Osteocyte (in vitro differentiated cells): ENCODE measurements at regions not wholly inside any gene's neighbourhood (a gene's known extent, or its start where the extent isn't known, plus 50 kb on each side); places are given as distances from the start of the nearest gene placed in this dataset.

Source experiments
- DNase-seq: peaks from one replicate; pipeline ENCODE4 v3.0.0; 2021; ENCODE audit warnings: mixed read lengths; ENCODE audit not compliant: unreplicated experiment; ENCODE audit errors: extremely low spot score
- H3K27ac Mint-ChIP-seq: one replicate; pipeline ENCODE4 v1.8.0; 2021; ENCODE audit warnings: mild to moderate bottlenecking, mixed read lengths; ENCODE audit not compliant: unreplicated experiment
- H3K27me3 Mint-ChIP-seq: one replicate; pipeline ENCODE4 v1.8.0; 2021; ENCODE audit warnings: mixed read lengths; ENCODE audit not compliant: unreplicated experiment
- H3K36me3 Mint-ChIP-seq: one replicate; pipeline ENCODE4 v1.8.0; 2021; ENCODE audit warnings: mixed read lengths; ENCODE audit not compliant: unreplicated experiment
- H3K4me1 Mint-ChIP-seq: one replicate; pipeline ENCODE4 v1.8.0; 2021; ENCODE audit warnings: mixed read lengths; ENCODE audit not compliant: unreplicated experiment
- H3K4me3 Mint-ChIP-seq: one replicate; pipeline ENCODE4 v1.8.0; 2021; ENCODE audit warnings: mild to moderate bottlenecking, moderate library complexity, mixed read lengths; ENCODE audit not compliant: unreplicated experiment
- H3K9me3 Mint-ChIP-seq: one replicate; pipeline ENCODE4 v1.8.0; 2021; ENCODE audit warnings: mixed read lengths; ENCODE audit not compliant: unreplicated experiment
- CTCF ChIP-seq: fragments of 200-600 bp; sonication (generic); IDR thresholded peaks from 2 replicates; pipeline ENCODE4 v1.5.0; 2021; ENCODE audit warnings: antibody characterized with exemption, mild to moderate bottlenecking, moderate library complexity

GRCh38 chr3:151630938-151631441 lies 102.7 kb upstream of the AADACL2 start:
- no peak overlapping the region for H3K27ac Mint-ChIP-seq
- no peak for DNase-seq
- H3K9me3 Mint-ChIP-seq, result peaks cover 9% of the 10 kb centered on the region
- H3K27me3 Mint-ChIP-seq, result no peaks in the 10 kb centered on the region
- TF ChIP-seq CTCF, result no peak
- no peaks in the 10 kb centered on the region for H3K36me3 Mint-ChIP-seq
- H3K4me1 Mint-ChIP-seq, result peaks cover 10% of the 10 kb centered on the region
- no peak overlapping the region for H3K4me3 Mint-ChIP-seq

- Mint-ChIP-seq H3K4me3 (no peak overlapping the region), H3K9me3 (peaks cover 3% of the 10 kb centered on the region), H3K27ac (no peak overlapping the region), H3K36me3 (no peaks in the 10 kb centered on the region), H3K27me3 (peaks cover 4% of the 10 kb centered on the region), H3K4me1 (peaks cover 10% of the 10 kb centered on the region)
- no peak for DNase-seq
- TF ChIP-seq CTCF, result no peak
These were observed 103.7 kb upstream of the AADACL2 start for GRCh38 chr3:151630035-151630434.

DNA sequence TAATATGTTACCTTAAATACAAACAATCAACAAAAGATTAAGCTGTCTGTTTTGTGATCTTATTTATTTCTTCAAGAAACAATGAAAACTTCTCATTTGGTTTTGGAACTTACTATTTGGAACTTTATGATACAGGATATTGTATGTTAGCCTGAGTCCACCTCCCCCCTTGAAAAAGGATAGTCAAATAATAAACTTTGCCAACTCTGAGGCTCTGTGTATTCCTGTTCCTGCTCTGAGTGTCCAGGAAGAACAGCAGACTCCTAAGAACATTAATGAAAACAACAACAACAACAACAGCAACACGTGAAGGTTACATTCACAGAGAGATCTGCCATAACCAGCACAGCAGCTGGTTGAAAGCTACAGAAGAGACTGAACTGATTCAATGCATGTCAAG lies 108.1 kb upstream of the AADACL2 start:
- Mint-ChIP-seq H3K36me3 (no peaks in the 10 kb centered on the region), H3K4me1 (peaks cover 10% of the 10 kb centered on the region), H3K4me3 (no peak overlapping the region), H3K27me3 (peaks cover 6% of the 10 kb centered on the region), H3K9me3 (peaks cover under 1% of the 10 kb centered on the region), H3K27ac (no peak overlapping the region)
- TF ChIP-seq CTCF, result no peak
- no peak for DNase-seq

DNA sequence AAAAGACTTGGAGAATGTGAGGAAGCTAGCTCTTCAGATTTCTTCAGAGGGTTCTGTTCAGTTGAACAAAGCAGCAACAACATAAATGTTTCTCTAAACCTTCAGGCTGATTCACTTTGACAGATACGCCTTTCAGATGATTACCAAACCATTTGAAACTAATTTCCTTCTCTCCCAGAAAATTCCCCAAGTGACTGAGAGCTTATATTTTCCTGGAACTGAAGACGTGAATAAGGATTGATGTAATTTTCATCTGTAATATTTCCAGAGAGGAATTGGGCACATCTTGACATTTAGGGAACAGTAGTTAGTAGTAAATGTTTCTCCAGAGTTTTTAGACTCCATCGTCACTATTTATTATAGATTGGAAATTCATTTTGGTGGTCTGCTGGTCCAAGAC lies 108.6 kb upstream of the AADACL2 start:
- no peaks in the 10 kb centered on the region for H3K36me3 Mint-ChIP-seq
- no peak overlapping the region for H3K4me3 Mint-ChIP-seq
- no peak for TF ChIP-seq CTCF
- H3K27me3 Mint-ChIP-seq, result peaks cover 6% of the 10 kb centered on the region
- no peak for DNase-seq
- peak overlapping the region; percentile 25 for H3K27ac Mint-ChIP-seq
- H3K9me3 Mint-ChIP-seq, result no peaks in the 10 kb centered on the region
- peaks cover 6% of the 10 kb centered on the region for H3K4me1 Mint-ChIP-seq

DNA sequence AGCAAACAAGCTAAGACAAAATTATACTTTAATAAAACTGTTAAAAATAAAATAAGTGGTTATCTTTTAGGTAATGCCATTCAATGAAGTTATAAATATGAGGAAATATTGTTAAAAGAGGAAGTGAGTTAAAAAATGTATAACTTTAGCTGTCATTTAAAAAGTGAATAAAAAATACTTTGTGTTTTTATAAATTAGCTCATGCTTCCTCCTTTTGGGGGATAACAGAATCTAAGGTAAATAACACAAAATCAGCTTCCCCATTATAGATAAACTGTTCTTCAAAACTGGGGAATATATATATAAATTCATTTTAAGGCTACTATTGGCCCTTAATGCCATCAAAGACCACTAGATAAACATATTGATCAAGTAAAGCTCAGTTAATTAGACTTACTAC lies 113.7 kb upstream of the AADACL2 start:
- Mint-ChIP-seq H3K4me3 (no peak overlapping the region), H3K36me3 (no peaks in the 10 kb centered on the region), H3K9me3 (no peaks in the 10 kb centered on the region), H3K4me1 (no peaks in the 10 kb centered on the region), H3K27me3 (peaks cover 2% of the 10 kb centered on the region), H3K27ac (no peak overlapping the region)
- TF ChIP-seq CTCF, result no peak
- DNase-seq, result no peak
